B cell (primary cell): ENCODE measurements at regions not wholly inside any gene's neighbourhood (a gene's known extent, or its start where the extent isn't known, plus 50 kb on each side); places are given as distances from the start of the nearest gene placed in this dataset.

Experiments used
- CTCF ChIP-seq: fragments of 200-600 bp; IDR thresholded peaks from one replicate; pipeline ENCODE4 v1.8.0; 2022; ENCODE audit warnings: antibody characterized with exemption, mild to moderate bottlenecking
- EZH2 ChIP-seq: IDR thresholded peaks from 2 replicates; pipeline ENCODE4 v1.6.1; 2012; ENCODE audit warnings: borderline replicate concordance, low read depth, mild to moderate bottlenecking, moderate library complexity, low read length; ENCODE audit not compliant: insufficient read depth, poor library complexity, severe bottlenecking

GRCh38 chr4:163694385-163694784 lies 199.9 kb downstream of the TMA16 start:
- TF ChIP-seq CTCF: no peak
- TF ChIP-seq EZH2: no peak
